Neural cell (in vitro differentiated cells): ENCODE measurements at regions not wholly inside any gene's neighbourhood (a gene's known extent, or its start where the extent isn't known, plus 50 kb on each side); places are given as distances from the start of the nearest gene placed in this dataset.
A peak's percentile ranks its signal among the peaks of the same experiment; 100 is the strongest.

Experiments used
- H2AFZ ChIP-seq: fragments of 200-600, 300-800 bp; sonication (generic), shearing (Covaris generic); 2 replicates; pipeline ENCODE4 v1.6.0; 2014; ENCODE audit warnings: low read depth, mild to moderate bottlenecking, antibody characterized with exemption, low read length, moderate library complexity
- H3F3A ChIP-seq: fragments of 200-600 bp; shearing (Covaris generic); 2 replicates; pipeline ENCODE4 v1.6.1; 2016; ENCODE audit warnings: mild to moderate bottlenecking, moderate library complexity, mixed read lengths, antibody characterized with exemption, low read length; ENCODE audit not compliant: insufficient read depth, poor library complexity, severe bottlenecking
- H3K27ac ChIP-seq: fragments of 200-600, 300-800 bp; sonication (generic), shearing (Covaris generic); 2 replicates; pipeline ENCODE4 v1.5.1; 2014; ENCODE audit warnings: mild to moderate bottlenecking, low read length, moderate library complexity
- H3K27me3 ChIP-seq: fragments of 300-800, 200-600 bp; sonication (generic), shearing (Covaris generic); 2 replicates; pipeline ENCODE4 v1.6.0; 2014; ENCODE audit warnings: mild to moderate bottlenecking, low read depth, low read length, moderate library complexity; ENCODE audit not compliant: insufficient read depth
- H3K36me3 ChIP-seq: fragments of 300-800, 200-600 bp; sonication (generic), shearing (Covaris generic); 2 replicates; pipeline ENCODE4 v1.5.1; 2014; ENCODE audit warnings: mild to moderate bottlenecking, antibody characterized with exemption, low read length, moderate library complexity; ENCODE audit not compliant: insufficient read depth
- H3K4me2 ChIP-seq: fragments of 300-800, 200-600 bp; sonication (generic), shearing (Covaris generic); 2 replicates; pipeline ENCODE4 v1.6.0; 2014; ENCODE audit warnings: mild to moderate bottlenecking, low read length
- H3K4me3 ChIP-seq: fragments of 300-800, 200-600 bp; sonication (generic), shearing (Covaris generic); 2 replicates; pipeline ENCODE4 v1.5.1; 2014; ENCODE audit warnings: mild to moderate bottlenecking, low read length, moderate library complexity
- H3K79me2 ChIP-seq: fragments of 200-600 bp; shearing (Covaris generic); replicated peaks from 2 replicates; pipeline ENCODE4 v1.6.0; 2014; ENCODE audit warnings: mild to moderate bottlenecking, low read length, moderate library complexity; ENCODE audit not compliant: insufficient read depth
- H3K9ac ChIP-seq: fragments of 300-800, 200-600 bp; sonication (generic), shearing (Covaris generic); 2 replicates; pipeline ENCODE4 v1.6.1; 2016; ENCODE audit warnings: mild to moderate bottlenecking, low read length, mixed read lengths
- H3K9me2 ChIP-seq: fragments of 200-600 bp; shearing (Covaris generic); 2 replicates; pipeline ENCODE4 v1.6.1; 2016; ENCODE audit warnings: mild to moderate bottlenecking, low read length, mixed read lengths; ENCODE audit not compliant: insufficient read depth
- H3K9me3 ChIP-seq: fragments of 200-600, 300-800 bp; sonication (generic), shearing (Covaris generic); 2 replicates; pipeline ENCODE4 v1.6.1; 2016; ENCODE audit warnings: mild to moderate bottlenecking, mixed run types, low read length, moderate library complexity, mixed read lengths
- H4K20me1 ChIP-seq: fragments of 200-600 bp; shearing (Covaris generic); 2 replicates; pipeline ENCODE4 v1.6.1; 2016; ENCODE audit warnings: mild to moderate bottlenecking, mixed run types; ENCODE audit not compliant: insufficient read depth
- EP300 ChIP-seq: fragments of 450-650 bp; conservative IDR thresholded peaks from 2 replicates; pipeline ENCODE4 v1.6.1; 2014; ENCODE audit warnings: antibody characterized with exemption, mild to moderate bottlenecking, moderate library complexity; ENCODE audit not compliant: poor library complexity, severe bottlenecking
- EZH2 ChIP-seq: fragments of 200-600, 300-800 bp; shearing (Covaris generic), sonication (generic); IDR thresholded peaks from 2 replicates; pipeline ENCODE4 v1.6.1; 2014; ENCODE audit warnings: antibody characterized with exemption, low read length, borderline replicate concordance, mild to moderate bottlenecking; ENCODE audit not compliant: insufficient read depth, poor library complexity, severe bottlenecking
- MXI1 ChIP-seq: fragments of 450-650 bp; conservative IDR thresholded peaks from 2 replicates; pipeline ENCODE4 v1.6.1; 2014; ENCODE audit warnings: antibody characterized with exemption, mild to moderate bottlenecking; ENCODE audit not compliant: poor library complexity, severe bottlenecking
- POLR2AphosphoS5 ChIP-seq: IDR thresholded peaks from 2 replicates; pipeline ENCODE4 v1.6.1; 2012
- RAD21 ChIP-seq: fragments of 450-650 bp; conservative IDR thresholded peaks from 2 replicates; pipeline ENCODE4 v1.6.1; 2014; ENCODE audit warnings: antibody characterized with exemption, mild to moderate bottlenecking, moderate library complexity
- SMC3 ChIP-seq: fragments of 450-650 bp; conservative IDR thresholded peaks from 2 replicates; pipeline ENCODE4 v1.6.1; 2014; ENCODE audit warnings: antibody characterized with exemption, mild to moderate bottlenecking, moderate library complexity; ENCODE audit not compliant: poor library complexity
- TAF1 ChIP-seq: IDR thresholded peaks from 2 replicates; pipeline ENCODE4 v1.6.1; 2012; ENCODE audit warnings: low read depth
- TF ChIP-seq, protein P1 (sequence below): IDR thresholded peaks from 2 replicates; pipeline ENCODE4 v1.6.1; 2012; ENCODE audit warnings: borderline replicate concordance
- TF ChIP-seq, protein P2 (sequence below): fragments of 450-650 bp; IDR thresholded peaks from 2 replicates; pipeline ENCODE4 v1.5.1; 2014; ENCODE audit warnings: antibody characterized with exemption, mild to moderate bottlenecking, moderate library complexity; ENCODE audit not compliant: poor library complexity, severe bottlenecking

DNA sequence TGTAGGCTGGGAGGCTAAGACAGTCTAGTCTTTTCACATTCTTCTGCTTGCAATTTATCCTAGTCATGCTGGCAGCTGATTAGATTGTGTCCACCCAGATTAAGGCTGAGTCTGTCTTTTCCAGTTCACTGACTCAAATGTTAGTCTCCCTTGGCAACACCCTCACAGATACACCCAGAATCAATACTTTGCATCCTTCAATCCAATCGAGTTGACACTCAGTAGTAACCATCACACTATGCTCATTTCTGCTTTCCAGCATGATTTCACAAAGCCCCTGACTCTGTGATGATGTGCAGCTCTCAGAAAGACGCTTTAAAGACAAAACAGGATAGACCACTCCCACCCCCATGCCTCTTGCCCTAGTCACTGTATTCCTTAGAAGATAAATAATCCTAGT lies 693.0 kb downstream of the HTR1B start:
- Histone ChIP-seq H3K27me3 (no peaks in the 10 kb centered on the region), H3K4me2 (no peak overlapping the region), H3K36me3 (no peaks in the 10 kb centered on the region), H3K9me2 (no peaks in the 10 kb centered on the region), H4K20me1 (no peaks in the 10 kb centered on the region), H3F3A (no peaks in the 10 kb centered on the region), H3K27ac (peak overlapping the region; percentile 21), H3K4me3 (no peak overlapping the region), H3K79me2 (no peaks in the 10 kb centered on the region), H3K9ac (no peak overlapping the region), H2AFZ (no peak overlapping the region), H3K9me3 (no peaks in the 10 kb centered on the region)
- no peak for TF ChIP-seq RAD21
- TF ChIP-seq, protein P1, sequence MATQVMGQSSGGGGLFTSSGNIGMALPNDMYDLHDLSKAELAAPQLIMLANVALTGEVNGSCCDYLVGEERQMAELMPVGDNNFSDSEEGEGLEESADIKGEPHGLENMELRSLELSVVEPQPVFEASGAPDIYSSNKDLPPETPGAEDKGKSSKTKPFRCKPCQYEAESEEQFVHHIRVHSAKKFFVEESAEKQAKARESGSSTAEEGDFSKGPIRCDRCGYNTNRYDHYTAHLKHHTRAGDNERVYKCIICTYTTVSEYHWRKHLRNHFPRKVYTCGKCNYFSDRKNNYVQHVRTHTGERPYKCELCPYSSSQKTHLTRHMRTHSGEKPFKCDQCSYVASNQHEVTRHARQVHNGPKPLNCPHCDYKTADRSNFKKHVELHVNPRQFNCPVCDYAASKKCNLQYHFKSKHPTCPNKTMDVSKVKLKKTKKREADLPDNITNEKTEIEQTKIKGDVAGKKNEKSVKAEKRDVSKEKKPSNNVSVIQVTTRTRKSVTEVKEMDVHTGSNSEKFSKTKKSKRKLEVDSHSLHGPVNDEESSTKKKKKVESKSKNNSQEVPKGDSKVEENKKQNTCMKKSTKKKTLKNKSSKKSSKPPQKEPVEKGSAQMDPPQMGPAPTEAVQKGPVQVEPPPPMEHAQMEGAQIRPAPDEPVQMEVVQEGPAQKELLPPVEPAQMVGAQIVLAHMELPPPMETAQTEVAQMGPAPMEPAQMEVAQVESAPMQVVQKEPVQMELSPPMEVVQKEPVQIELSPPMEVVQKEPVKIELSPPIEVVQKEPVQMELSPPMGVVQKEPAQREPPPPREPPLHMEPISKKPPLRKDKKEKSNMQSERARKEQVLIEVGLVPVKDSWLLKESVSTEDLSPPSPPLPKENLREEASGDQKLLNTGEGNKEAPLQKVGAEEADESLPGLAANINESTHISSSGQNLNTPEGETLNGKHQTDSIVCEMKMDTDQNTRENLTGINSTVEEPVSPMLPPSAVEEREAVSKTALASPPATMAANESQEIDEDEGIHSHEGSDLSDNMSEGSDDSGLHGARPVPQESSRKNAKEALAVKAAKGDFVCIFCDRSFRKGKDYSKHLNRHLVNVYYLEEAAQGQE = no peak
- no peak for TF ChIP-seq SMC3
- TF ChIP-seq, protein P2, sequence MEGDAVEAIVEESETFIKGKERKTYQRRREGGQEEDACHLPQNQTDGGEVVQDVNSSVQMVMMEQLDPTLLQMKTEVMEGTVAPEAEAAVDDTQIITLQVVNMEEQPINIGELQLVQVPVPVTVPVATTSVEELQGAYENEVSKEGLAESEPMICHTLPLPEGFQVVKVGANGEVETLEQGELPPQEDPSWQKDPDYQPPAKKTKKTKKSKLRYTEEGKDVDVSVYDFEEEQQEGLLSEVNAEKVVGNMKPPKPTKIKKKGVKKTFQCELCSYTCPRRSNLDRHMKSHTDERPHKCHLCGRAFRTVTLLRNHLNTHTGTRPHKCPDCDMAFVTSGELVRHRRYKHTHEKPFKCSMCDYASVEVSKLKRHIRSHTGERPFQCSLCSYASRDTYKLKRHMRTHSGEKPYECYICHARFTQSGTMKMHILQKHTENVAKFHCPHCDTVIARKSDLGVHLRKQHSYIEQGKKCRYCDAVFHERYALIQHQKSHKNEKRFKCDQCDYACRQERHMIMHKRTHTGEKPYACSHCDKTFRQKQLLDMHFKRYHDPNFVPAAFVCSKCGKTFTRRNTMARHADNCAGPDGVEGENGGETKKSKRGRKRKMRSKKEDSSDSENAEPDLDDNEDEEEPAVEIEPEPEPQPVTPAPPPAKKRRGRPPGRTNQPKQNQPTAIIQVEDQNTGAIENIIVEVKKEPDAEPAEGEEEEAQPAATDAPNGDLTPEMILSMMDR = no peak
- TF ChIP-seq MXI1 = no peak
- TF ChIP-seq TAF1 = no peak
- no peak for TF ChIP-seq EP300
- no peak for TF ChIP-seq POLR2AphosphoS5
- no peak for TF ChIP-seq EZH2

DNA sequence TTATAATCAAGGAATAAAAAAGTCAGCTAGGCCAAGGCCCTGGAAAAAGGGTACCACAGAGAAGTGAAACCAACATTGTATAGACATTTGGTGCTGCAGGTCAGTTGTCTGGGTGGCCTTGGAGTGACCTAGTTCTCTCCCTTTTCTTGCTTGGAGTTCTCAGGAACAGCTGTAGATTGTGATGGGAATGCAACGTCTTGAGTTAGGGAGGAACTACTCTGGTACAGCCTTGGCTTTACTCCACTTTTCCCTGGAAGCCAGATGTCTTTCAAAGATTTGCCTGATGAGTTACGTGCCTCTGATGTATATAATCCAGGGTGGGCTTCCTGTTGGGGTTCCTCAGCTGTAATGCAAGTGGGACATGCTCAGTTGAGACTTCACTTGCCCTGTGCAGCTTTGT lies 694.7 kb downstream of the HTR1B start:
- TF ChIP-seq EZH2 (no peak), SMC3 (no peak), EP300 (no peak), MXI1 (no peak), POLR2AphosphoS5 (no peak), RAD21 (no peak), TAF1 (no peak)
- TF ChIP-seq, protein P1 = no peak
- TF ChIP-seq, protein P2 = no peak
- no peaks in the 10 kb centered on the region for H3F3A ChIP-seq

More for the DNA sequence above, 694.7 kb downstream of the HTR1B start:
- Histone ChIP-seq H3K27me3 (no peaks in the 10 kb centered on the region), H3K4me2 (no peak overlapping the region), H3K79me2 (no peaks in the 10 kb centered on the region), H3K9ac (no peak overlapping the region), H3K9me2 (no peaks in the 10 kb centered on the region), H2AFZ (no peak overlapping the region), H3K9me3 (no peaks in the 10 kb centered on the region), H3K36me3 (no peaks in the 10 kb centered on the region), H3K27ac (no peak overlapping the region), H3K4me3 (no peak overlapping the region), H4K20me1 (no peaks in the 10 kb centered on the region)
